SK-N-SH (cell line): ENCODE measurements at regions not wholly inside any gene's neighbourhood (a gene's known extent, or its start where the extent isn't known, plus 50 kb on each side); places are given as distances from the start of the nearest gene placed in this dataset.

Source experiments
- CTCF ChIA-PET: fragments of 300-600, 350-600 bp; formaldehyde crosslinking; extraction: SDS; loops from one replicate; lab custom pipeline; 2021; lab: Yijun Ruan, JAX
- POLR2A ChIA-PET: fragments of 350-600 bp; sonication (Branson Sonifier 250); formaldehyde crosslinking; extraction: SDS; loops from one replicate; lab custom pipeline; 2020; ENCODE audit warnings: antibody characterized with exemption, inconsistent platforms; lab: Yijun Ruan, JAX
- DNase-seq: peaks from one replicate; pipeline ENCODE4 v3.0.0; 2012
- H2AFZ ChIP-seq: fragments of 200-600 bp; sonication (generic); 2 replicates; pipeline ENCODE4 v1.8.1; 2016; ENCODE audit warnings: antibody characterized with exemption, mild to moderate bottlenecking, low read depth
- H3F3A ChIP-seq: fragments of 200-600 bp; sonication (generic); replicated peaks from 2 replicates; pipeline ENCODE3; 2016; ENCODE audit warnings: antibody characterized with exemption, mild to moderate bottlenecking; ENCODE audit not compliant: insufficient read depth
- H3K27ac ChIP-seq, 2 experiments: fragments of 200-500 bp in 1 of 2; fragments of 200-600 bp in 1 of 2; sonication (Bioruptor generic) in 1 of 2; sonication (generic), shearing (Covaris generic) in 1 of 2; 2 replicates each; pipeline versions ENCODE4 v1.5.1 to v1.6.1; 2014 to 2016; ENCODE audit warnings: low read depth in 2 of 2, inconsistent platforms in 1 of 2, low read length in 1 of 2, mild to moderate bottlenecking in 1 of 2, mixed read lengths in 1 of 2
- H3K27me3 ChIP-seq: fragments of 200-600 bp; sonication (generic), shearing (Covaris generic); 2 replicates; pipeline ENCODE4 v1.6.1; 2016; ENCODE audit warnings: mixed run types; ENCODE audit not compliant: insufficient read depth
- H3K36me3 ChIP-seq, 2 experiments: fragments of 200-500 bp in 1 of 2; fragments of 200-600 bp in 1 of 2; sonication (Bioruptor generic) in 1 of 2; sonication (generic) in 1 of 2; replicated peaks in 1 of 2; 2 replicates each; pipeline versions ENCODE3 to v1.5.1; 2014 to 2016; ENCODE audit warnings: low read length in 1 of 2, mild to moderate bottlenecking in 1 of 2; ENCODE audit not compliant: insufficient read depth in 2 of 2, control insufficient read depth in 1 of 2
- H3K4me1 ChIP-seq, 2 experiments: fragments of 200-500 bp in 1 of 2; fragments of 200-600 bp in 1 of 2; sonication (Bioruptor generic) in 1 of 2; sonication (generic), shearing (Covaris generic) in 1 of 2; 2 replicates each; pipeline versions ENCODE4 v1.5.1 to v1.6.1; 2014 to 2016; ENCODE audit warnings: low read depth in 1 of 2, low read length in 1 of 2, mixed run types in 1 of 2; ENCODE audit not compliant: insufficient read depth in 2 of 2, control insufficient read depth in 1 of 2
- H3K4me2 ChIP-seq: fragments of 200-600 bp; sonication (generic), shearing (Covaris generic); 2 replicates; pipeline ENCODE4 v1.6.1; 2017; ENCODE audit warnings: mixed run types
- H3K4me3 ChIP-seq, 2 experiments: fragments of 200-500 bp in 1 of 2; fragments of 200-600 bp in 1 of 2; sonication (Bioruptor generic) in 1 of 2; sonication (generic), shearing (Covaris generic) in 1 of 2; 2 replicates each; pipeline versions ENCODE4 v1.5.1 to v1.8.1; 2014 to 2016; ENCODE audit warnings: low read depth in 2 of 2, inconsistent platforms in 1 of 2, low read length in 1 of 2, mild to moderate bottlenecking in 1 of 2, mixed read lengths in 1 of 2, moderate library complexity in 1 of 2
- H3K79me2 ChIP-seq: fragments of 200-600 bp; sonication (generic); 2 replicates; pipeline ENCODE4 v1.8.1; 2017; ENCODE audit warnings: mild to moderate bottlenecking; ENCODE audit not compliant: insufficient read depth
- H3K9ac ChIP-seq: fragments of 200-600 bp; sonication (generic); 2 replicates; pipeline ENCODE4 v1.6.1; 2017; ENCODE audit warnings: mixed run types
- H3K9me2 ChIP-seq: fragments of 200-600 bp; sonication (generic); 2 replicates; pipeline ENCODE4 v1.6.1; 2017; ENCODE audit warnings: mixed run types
- H3K9me3 ChIP-seq: fragments of 200-600 bp; sonication (generic); 2 replicates; pipeline ENCODE4 v1.6.1; 2017; ENCODE audit warnings: mixed run types, mild to moderate bottlenecking, moderate library complexity
- H4K20me1 ChIP-seq: fragments of 200-600 bp; sonication (generic); 2 replicates; pipeline ENCODE4 v1.6.1; 2017; ENCODE audit warnings: mild to moderate bottlenecking, mixed run types; ENCODE audit not compliant: insufficient read depth
- CTCF ChIP-seq: fragments of 200-600 bp; sonication (generic); IDR thresholded peaks from 2 replicates; pipeline ENCODE4 v1.6.1; 2017; ENCODE audit warnings: antibody characterized with exemption, mild to moderate bottlenecking, moderate library complexity
- ELF1 ChIP-seq: IDR thresholded peaks from 2 replicates; pipeline ENCODE4 v1.4.0; 2012
- EP300 ChIP-seq, 2 experiments: IDR thresholded peaks; 2 replicates each; pipeline versions ENCODE4 v1.4.0 to v1.6.1; 2012; ENCODE audit warnings: borderline replicate concordance in 1 of 2, low read depth in 1 of 2, low read length in 1 of 2
- FOSL2 ChIP-seq: IDR thresholded peaks from 2 replicates; pipeline ENCODE4 v1.4.0; 2012; ENCODE audit warnings: low read depth, mild to moderate bottlenecking, moderate library complexity, borderline replicate concordance
- IRF3 ChIP-seq: fragments of 150-350 bp; IDR thresholded peaks from 2 replicates; pipeline ENCODE4 v1.6.1; 2016; ENCODE audit warnings: mild to moderate bottlenecking, low read depth, low read length
- JUND ChIP-seq: IDR thresholded peaks from 2 replicates; pipeline ENCODE4 v1.4.0; 2012
- MXI1 ChIP-seq: IDR thresholded peaks from 2 replicates; pipeline ENCODE4 v1.6.1; 2012; ENCODE audit warnings: mild to moderate bottlenecking, low read depth, low read length, improper control_type of control experiment
- NFIC ChIP-seq: IDR thresholded peaks from 2 replicates; pipeline ENCODE4 v1.4.0; 2012; ENCODE audit warnings: borderline replicate concordance
- NRF1 ChIP-seq: IDR thresholded peaks from 2 replicates; pipeline ENCODE4 v1.6.1; 2012; ENCODE audit warnings: low read depth, mild to moderate bottlenecking, low read length
- RCOR1 ChIP-seq: fragments of 150-350 bp; IDR thresholded peaks from 2 replicates; pipeline ENCODE4 v1.6.1; 2017; ENCODE audit warnings: antibody characterized with exemption, low read length
- RFX5 ChIP-seq: IDR thresholded peaks from 2 replicates; pipeline ENCODE4 v1.6.1; 2012; ENCODE audit warnings: mild to moderate bottlenecking, improper control_type of control experiment, low read length
- RXRA ChIP-seq: IDR thresholded peaks from 2 replicates; pipeline ENCODE4 v1.4.0; 2012; ENCODE audit warnings: low read depth, mild to moderate bottlenecking, borderline replicate concordance
- SMC3 ChIP-seq: IDR thresholded peaks from 2 replicates; pipeline ENCODE4 v1.6.1; 2012; ENCODE audit warnings: low read depth, low read length, improper control_type of control experiment
- TCF12 ChIP-seq: IDR thresholded peaks from 2 replicates; pipeline ENCODE4 v1.4.0; 2012
- YY1 ChIP-seq: IDR thresholded peaks from 2 replicates; pipeline ENCODE4 v1.4.0; 2012; ENCODE audit warnings: low read depth, mild to moderate bottlenecking
- ZBTB33 ChIP-seq: IDR thresholded peaks from 2 replicates; pipeline ENCODE4 v1.4.0; 2012; ENCODE audit warnings: low read depth, borderline replicate concordance
- WGBS: methylation state at CpG from one replicate; pipeline ENCODE4 v1.1.6; 2017; ENCODE audit warnings: low lambda C conversion rate; 5-methylcytosine and 5-hydroxymethylcytosine counted together
- TF ChIP-seq, protein P1 (sequence below): IDR thresholded peaks from 2 replicates; pipeline ENCODE4 v1.4.0; 2012; ENCODE audit warnings: low read depth, borderline replicate concordance
- TF ChIP-seq, protein P2 (sequence below): IDR thresholded peaks from 2 replicates; pipeline ENCODE4 v1.4.0; 2012; ENCODE audit warnings: low read depth

GRCh38 chr3:87828046-87828445, 230.8 kb downstream of the CGGBP1 start:
- Histone ChIP-seq H3K9me2 (no peaks in the 10 kb centered on the region), H3K79me2 (no peaks in the 10 kb centered on the region), H3K4me1 (no peaks in the 10 kb centered on the region), H3K27ac (no peak overlapping the region), H3K27me3 (no peaks in the 10 kb centered on the region; the same call in 1 of the 2 replicates), H3K36me3 (no peaks in the 10 kb centered on the region), H3K9ac (no peak overlapping the region), H2AFZ (no peak overlapping the region), H3K9me3 (no peaks in the 10 kb centered on the region), H3K4me3 (no peak overlapping the region), H3F3A (no peaks in the 10 kb centered on the region), H3K4me2 (no peak overlapping the region), H4K20me1 (no peaks in the 10 kb centered on the region)
- TF ChIP-seq ELF1 (no peak), RXRA (no peak), IRF3 (no peak), TCF12 (no peak), FOSL2 (no peak), SMC3 (no peak), EP300 (IDR thresholded peaks at IDR 0.05; ENCODE audit: borderline replicate concordance in 1 of 2, low read depth in 1 of 2, low read length in 1 of 2) (no peak), ZBTB33 (no peak), RFX5 (no peak), MXI1 (no peak), NRF1 (no peak), NFIC (no peak), RCOR1 (no peak), JUND (no peak), YY1 (no peak), CTCF (no peak)
- TF ChIP-seq, protein P1, sequence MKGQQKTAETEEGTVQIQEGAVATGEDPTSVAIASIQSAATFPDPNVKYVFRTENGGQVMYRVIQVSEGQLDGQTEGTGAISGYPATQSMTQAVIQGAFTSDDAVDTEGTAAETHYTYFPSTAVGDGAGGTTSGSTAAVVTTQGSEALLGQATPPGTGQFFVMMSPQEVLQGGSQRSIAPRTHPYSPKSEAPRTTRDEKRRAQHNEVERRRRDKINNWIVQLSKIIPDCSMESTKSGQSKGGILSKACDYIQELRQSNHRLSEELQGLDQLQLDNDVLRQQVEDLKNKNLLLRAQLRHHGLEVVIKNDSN = no peak
- TF ChIP-seq, protein P2, sequence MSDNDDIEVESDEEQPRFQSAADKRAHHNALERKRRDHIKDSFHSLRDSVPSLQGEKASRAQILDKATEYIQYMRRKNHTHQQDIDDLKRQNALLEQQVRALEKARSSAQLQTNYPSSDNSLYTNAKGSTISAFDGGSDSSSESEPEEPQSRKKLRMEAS = no peak
- 12% methylated on average over 3 of the region's 3 CpGs for WGBS
- DNase-seq = no peak
- CTCF ChIA-PET = no interaction called here
- POLR2A ChIA-PET = no interaction called here
